ENCODE measurements at regions not wholly inside any gene's neighbourhood (a gene's known extent, or its start where the extent isn't known, plus 50 kb on each side); places are given as distances from the start of the nearest gene placed in this dataset.

GRCh38 chr21:28633839-28634555 is 358.7 kb downstream of the LTN1 start:
- Histone ChIP-seq H3K9ac (ENCODE audit: low read depth, low read length) (peak overlapping the region; percentile 70), H3K36me3 (ENCODE audit: insufficient read depth, low read length) (no peaks in the 10 kb centered on the region), H3K4me2 (ENCODE audit: low read length) (peak overlapping the region; percentile 34), H3K4me3 (ENCODE audit: low read length) (peak overlapping the region; percentile 1), H3K27me3 (ENCODE audit: control insufficient read depth, insufficient read depth, low read length) (no peaks in the 10 kb centered on the region), H3K9me3 (replicated peaks; ENCODE audit: low read length) (no peaks in the 10 kb centered on the region), H3K4me1 (ENCODE audit: control insufficient read depth, insufficient read depth, low read length) (peaks cover 61% of the 10 kb centered on the region)

GRCh38 chr21:28632755-28633408 is 359.8 kb downstream of the LTN1 start:
- H3K9ac ChIP-seq (ENCODE audit: low read depth, low read length): peak overlapping the region; percentile 70
- H3K4me1 ChIP-seq (ENCODE audit: control insufficient read depth, insufficient read depth, low read length): peaks cover 58% of the 10 kb centered on the region

DNA sequence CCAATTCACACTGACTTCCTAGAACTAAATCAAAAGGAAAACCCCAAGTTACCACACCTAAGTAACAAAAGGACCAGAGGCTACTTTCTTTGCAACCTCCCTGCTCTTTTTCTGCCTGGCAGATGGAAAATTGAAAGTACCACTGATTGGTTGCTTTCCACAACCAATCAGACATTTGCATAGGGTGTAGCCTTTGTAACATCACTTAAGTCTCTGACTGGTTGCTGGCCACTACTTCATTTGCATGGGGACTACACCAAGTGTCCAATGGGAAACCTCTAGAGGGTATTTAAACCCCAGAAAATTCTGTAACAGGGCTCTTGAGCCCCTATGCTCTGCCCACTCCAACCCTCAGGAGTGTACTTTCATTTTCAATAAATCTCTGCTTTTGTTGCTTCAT is 365.0 kb downstream of the LTN1 start:
- Histone ChIP-seq H3K9me3 (replicated peaks; ENCODE audit: low read length) (no peaks in the 10 kb centered on the region), H3K4me3 (ENCODE audit: low read length) (no peak overlapping the region), H3K36me3 (ENCODE audit: insufficient read depth, low read length) (no peaks in the 10 kb centered on the region), H3K27me3 (ENCODE audit: control insufficient read depth, insufficient read depth, low read length) (no peaks in the 10 kb centered on the region), H3K4me1 (ENCODE audit: control insufficient read depth, insufficient read depth, low read length) (peaks cover 20% of the 10 kb centered on the region), H3K9ac (ENCODE audit: low read depth, low read length) (no peak overlapping the region), H3K4me2 (ENCODE audit: low read length) (no peak overlapping the region)

More at GRCh38 chr21:28632755-28633408, 359.8 kb downstream of the LTN1 start:
- peak overlapping the region; percentile 30 for H3K4me2 ChIP-seq (ENCODE audit: low read length)
- H3K4me3 ChIP-seq (ENCODE audit: low read length): no peak overlapping the region
- no peaks in the 10 kb centered on the region for H3K9me3 ChIP-seq (replicated peaks; ENCODE audit: low read length)
- H3K27me3 ChIP-seq (ENCODE audit: control insufficient read depth, insufficient read depth, low read length): no peaks in the 10 kb centered on the region
- no peaks in the 10 kb centered on the region for H3K36me3 ChIP-seq (ENCODE audit: insufficient read depth, low read length)

DNA sequence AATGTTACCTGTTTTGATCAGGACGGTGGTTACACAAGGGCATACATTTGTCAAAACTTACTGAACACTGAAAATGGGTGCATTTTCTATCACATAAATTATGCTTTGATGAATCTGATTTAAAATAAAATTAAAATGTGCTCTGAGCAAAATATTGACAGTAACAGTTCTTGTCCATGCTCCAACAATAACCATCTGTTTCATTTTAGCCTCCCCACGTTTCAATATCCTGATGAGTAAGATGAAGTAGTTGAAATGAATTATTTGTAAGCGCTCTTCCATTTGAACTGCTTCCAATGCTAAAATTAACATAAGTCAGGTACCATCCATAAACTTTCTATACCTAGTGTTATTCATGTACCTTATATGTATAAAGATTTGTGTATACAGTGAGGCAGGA is 365.4 kb downstream of the LTN1 start:
- Histone ChIP-seq H3K36me3 (ENCODE audit: insufficient read depth, low read length) (no peaks in the 10 kb centered on the region), H3K4me2 (ENCODE audit: low read length) (no peak overlapping the region), H3K27me3 (ENCODE audit: control insufficient read depth, insufficient read depth, low read length) (no peaks in the 10 kb centered on the region), H3K9ac (ENCODE audit: low read depth, low read length) (no peak overlapping the region), H3K9me3 (replicated peaks; ENCODE audit: low read length) (no peaks in the 10 kb centered on the region), H3K4me1 (ENCODE audit: control insufficient read depth, insufficient read depth, low read length) (peaks cover 16% of the 10 kb centered on the region), H3K4me3 (ENCODE audit: low read length) (no peak overlapping the region)

- no peak overlapping the region for H3K4me3 ChIP-seq (ENCODE audit: low read length)
- no peaks in the 10 kb centered on the region for H3K9me3 ChIP-seq (replicated peaks; ENCODE audit: low read length)
- H3K4me1 ChIP-seq (ENCODE audit: control insufficient read depth, insufficient read depth, low read length): peaks cover 9% of the 10 kb centered on the region
- H3K36me3 ChIP-seq (ENCODE audit: insufficient read depth, low read length): no peaks in the 10 kb centered on the region
- no peak overlapping the region for H3K4me2 ChIP-seq (ENCODE audit: low read length)
- no peak overlapping the region for H3K9ac ChIP-seq (ENCODE audit: low read depth, low read length)
- no peaks in the 10 kb centered on the region for H3K27me3 ChIP-seq (ENCODE audit: control insufficient read depth, insufficient read depth, low read length)
Observed at GRCh38 chr21:28624626-28625025, 368.1 kb downstream of the LTN1 start.

GRCh38 chr21:28617300-28617699 is 375.4 kb downstream of the LTN1 start:
- H3K4me2 ChIP-seq (ENCODE audit: low read length): no peak overlapping the region
- no peak overlapping the region for H3K4me3 ChIP-seq (ENCODE audit: low read length)
- H3K9me3 ChIP-seq (replicated peaks; ENCODE audit: low read length): no peaks in the 10 kb centered on the region
- H3K36me3 ChIP-seq (ENCODE audit: insufficient read depth, low read length): no peaks in the 10 kb centered on the region
- H3K4me1 ChIP-seq (ENCODE audit: control insufficient read depth, insufficient read depth, low read length): peaks cover 14% of the 10 kb centered on the region
- no peaks in the 10 kb centered on the region for H3K27me3 ChIP-seq (ENCODE audit: control insufficient read depth, insufficient read depth, low read length)
- no peak overlapping the region for H3K9ac ChIP-seq (ENCODE audit: low read depth, low read length)

GRCh38 chr21:28615276-28615675 is 377.4 kb downstream of the LTN1 start:
- no peaks in the 10 kb centered on the region for H3K27me3 ChIP-seq (ENCODE audit: control insufficient read depth, insufficient read depth, low read length)
- no peak overlapping the region for H3K9ac ChIP-seq (ENCODE audit: low read depth, low read length)
- no peak overlapping the region for H3K4me2 ChIP-seq (ENCODE audit: low read length)
- no peaks in the 10 kb centered on the region for H3K36me3 ChIP-seq (ENCODE audit: insufficient read depth, low read length)
- H3K4me1 ChIP-seq (ENCODE audit: control insufficient read depth, insufficient read depth, low read length): peaks cover 14% of the 10 kb centered on the region
- no peak overlapping the region for H3K4me3 ChIP-seq (ENCODE audit: low read length)
- no peaks in the 10 kb centered on the region for H3K9me3 ChIP-seq (replicated peaks; ENCODE audit: low read length)

DNA sequence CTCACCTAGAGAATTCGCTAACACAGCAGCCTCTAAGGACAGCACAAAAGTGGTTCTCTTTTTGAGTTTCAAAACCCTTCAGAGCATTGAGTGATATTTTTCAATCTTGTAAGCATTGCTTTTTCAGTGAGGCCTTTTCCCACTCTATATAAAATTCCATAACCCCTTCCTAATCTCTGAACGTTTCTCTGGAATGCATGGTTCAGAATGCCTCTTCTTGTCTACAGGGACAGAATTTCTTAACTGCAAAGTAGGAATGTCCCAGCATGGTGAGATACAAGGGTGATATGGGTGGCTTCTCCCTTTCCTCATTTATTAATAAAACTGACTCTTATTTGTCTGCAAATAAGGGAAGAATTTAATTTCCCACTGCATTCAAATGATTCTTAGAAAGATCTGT is 377.9 kb downstream of the LTN1 start:
- Histone ChIP-seq H3K4me1 (ENCODE audit: control insufficient read depth, insufficient read depth, low read length) (peaks cover 14% of the 10 kb centered on the region), H3K4me3 (ENCODE audit: low read length) (no peak overlapping the region), H3K9ac (ENCODE audit: low read depth, low read length) (no peak overlapping the region), H3K36me3 (ENCODE audit: insufficient read depth, low read length) (no peaks in the 10 kb centered on the region), H3K4me2 (ENCODE audit: low read length) (no peak overlapping the region), H3K9me3 (replicated peaks; ENCODE audit: low read length) (no peaks in the 10 kb centered on the region), H3K27me3 (ENCODE audit: control insufficient read depth, insufficient read depth, low read length) (no peaks in the 10 kb centered on the region)

DNA sequence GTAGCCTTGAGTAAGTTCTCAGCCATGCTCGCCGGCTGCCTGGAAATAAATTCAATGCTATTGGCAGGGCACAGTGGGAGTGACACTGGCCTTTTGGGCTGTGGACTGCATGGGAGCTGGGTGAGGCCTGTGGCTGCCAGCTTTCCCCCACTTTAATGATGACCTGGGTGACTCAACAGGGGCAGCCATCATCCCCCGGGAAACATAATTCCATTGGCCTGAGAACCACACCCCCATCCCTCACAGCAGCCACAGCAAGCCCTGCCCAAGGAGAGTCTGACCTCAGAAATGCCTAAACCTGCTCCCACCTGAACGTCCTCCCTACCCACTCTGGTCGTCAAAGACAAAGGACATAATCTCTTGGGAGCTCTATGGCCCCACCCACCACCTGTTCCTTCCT is 384.0 kb downstream of the LTN1 start:
- no peaks in the 10 kb centered on the region for H3K9me3 ChIP-seq (replicated peaks; ENCODE audit: low read length)
- H3K27me3 ChIP-seq (ENCODE audit: control insufficient read depth, insufficient read depth, low read length): no peaks in the 10 kb centered on the region
- H3K4me3 ChIP-seq (ENCODE audit: low read length): no peak overlapping the region
- no peaks in the 10 kb centered on the region for H3K36me3 ChIP-seq (ENCODE audit: insufficient read depth, low read length)
- H3K4me2 ChIP-seq (ENCODE audit: low read length): no peak overlapping the region
- H3K4me1 ChIP-seq (ENCODE audit: control insufficient read depth, insufficient read depth, low read length): peaks cover 4% of the 10 kb centered on the region
- H3K9ac ChIP-seq (ENCODE audit: low read depth, low read length): no peak overlapping the region

GRCh38 chr21:28607545-28607944 is 385.1 kb downstream of the LTN1 start:
- Histone ChIP-seq H3K27me3 (ENCODE audit: control insufficient read depth, insufficient read depth, low read length) (no peaks in the 10 kb centered on the region), H3K4me3 (ENCODE audit: low read length) (no peak overlapping the region), H3K9ac (ENCODE audit: low read depth, low read length) (no peak overlapping the region), H3K4me2 (ENCODE audit: low read length) (no peak overlapping the region), H3K9me3 (replicated peaks; ENCODE audit: low read length) (no peaks in the 10 kb centered on the region), H3K4me1 (ENCODE audit: control insufficient read depth, insufficient read depth, low read length) (peaks cover 4% of the 10 kb centered on the region), H3K36me3 (ENCODE audit: insufficient read depth, low read length) (no peaks in the 10 kb centered on the region)

GRCh38 chr21:28604946-28605537 is 387.6 kb downstream of the LTN1 start:
- H3K4me2 ChIP-seq (ENCODE audit: low read length): no peak overlapping the region
- H3K9me3 ChIP-seq (replicated peaks; ENCODE audit: low read length): peaks cover 4% of the 10 kb centered on the region
- H3K4me3 ChIP-seq (ENCODE audit: low read length): no peak overlapping the region
- peaks cover 4% of the 10 kb centered on the region for H3K4me1 ChIP-seq (ENCODE audit: control insufficient read depth, insufficient read depth, low read length)
- H3K27me3 ChIP-seq (ENCODE audit: control insufficient read depth, insufficient read depth, low read length): no peaks in the 10 kb centered on the region
- no peaks in the 10 kb centered on the region for H3K36me3 ChIP-seq (ENCODE audit: insufficient read depth, low read length)
- H3K9ac ChIP-seq (ENCODE audit: low read depth, low read length): no peak overlapping the region

Data from skeletal muscle satellite cell (primary cell).